T-helper 9 cell (primary cell): ENCODE measurements at regions not wholly inside any gene's neighbourhood (a gene's known extent, or its start where the extent isn't known, plus 50 kb on each side); places are given as distances from the start of the nearest gene placed in this dataset.
"Not testable (repeated sequence)": the region's sequence is repeated elsewhere in the genome, so short reads cannot be mapped to it uniquely, and the experiment has no call there.

ENCODE experiments used
- DNase-seq: peaks from one replicate; pipeline ENCODE4 v3.0.0-alpha.2; 2020

- DNase-seq: no peak
These were observed 62.1 kb upstream of the TEKT1 start for GRCh38 chr17:6893382-6894205.

DNA sequence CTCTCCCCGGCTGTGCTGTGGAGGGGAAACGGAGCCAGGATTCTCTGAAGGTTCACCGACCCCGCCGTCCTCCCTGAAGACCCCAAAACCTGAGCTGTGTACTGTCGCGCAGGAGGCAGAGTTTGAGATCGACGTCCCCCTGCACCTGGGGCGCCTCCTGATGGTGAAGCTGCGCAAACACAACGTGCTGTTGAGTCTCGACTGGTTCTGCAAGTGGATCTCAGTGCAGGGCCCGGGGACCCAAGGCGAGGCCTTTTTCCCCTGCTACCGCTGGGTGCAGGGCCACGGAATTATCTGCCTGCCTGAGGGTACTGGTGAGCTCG lies 62.6 kb upstream of the TEKT1 start:
- no peak for DNase-seq

DNA sequence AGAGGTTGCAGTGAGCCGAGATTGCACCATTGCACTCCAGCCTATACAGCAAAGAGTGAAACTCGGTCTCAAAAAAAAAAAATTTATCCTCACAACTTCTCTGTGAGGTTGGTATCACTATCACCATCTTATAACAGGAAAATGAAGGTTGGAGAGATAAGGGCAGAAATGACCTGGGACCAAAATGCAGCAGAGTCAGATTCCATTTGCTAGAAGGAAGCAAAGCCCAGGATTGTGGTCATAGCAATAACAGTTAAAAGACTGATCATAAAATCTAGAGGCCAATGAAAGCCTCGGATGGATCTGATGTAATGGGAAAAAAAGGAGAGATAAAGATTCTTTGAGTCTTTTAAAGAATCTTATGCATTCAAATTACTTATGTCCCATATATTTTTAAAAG lies 69.6 kb upstream of the TEKT1 start:
- DNase-seq: no peak

DNA sequence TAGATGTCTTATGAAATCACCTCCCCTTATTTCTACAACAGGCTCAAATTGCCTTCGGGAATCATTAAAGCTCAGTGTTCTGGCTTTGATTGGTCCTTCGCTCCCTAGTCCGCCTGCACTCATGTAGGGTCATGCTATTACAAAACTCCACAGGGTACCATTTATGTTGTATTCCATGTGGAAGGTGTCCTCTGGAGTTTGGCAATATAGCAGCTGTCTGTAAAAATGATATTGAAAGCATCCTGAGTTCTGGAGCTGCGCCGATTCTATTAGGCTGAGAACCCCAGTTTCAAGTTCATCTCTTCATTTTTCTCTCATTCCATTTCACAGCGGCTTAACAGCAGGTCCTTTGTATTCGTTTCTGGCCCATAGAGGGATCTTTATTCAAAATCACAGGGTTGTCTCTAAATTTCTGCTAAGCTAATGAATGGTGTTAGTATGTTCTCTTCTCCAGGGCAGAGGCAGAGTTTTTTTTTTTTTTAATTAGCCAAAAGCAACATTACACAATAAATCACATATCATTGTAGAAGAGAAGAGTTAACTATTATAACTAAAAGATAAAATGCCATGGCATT lies 71.9 kb upstream of the TEKT1 start:
- no peak for DNase-seq

GRCh38 chr17:6908807-6909206 lies 77.3 kb upstream of the TEKT1 start:
- DNase-seq: no peak

- DNase-seq: no peak
These were observed 79.6 kb upstream of the TEKT1 start for GRCh38 chr17:6910987-6911603.

GRCh38 chr17:6912110-6913051 lies 80.9 kb upstream of the TEKT1 start:
- DNase-seq: no peak

DNA sequence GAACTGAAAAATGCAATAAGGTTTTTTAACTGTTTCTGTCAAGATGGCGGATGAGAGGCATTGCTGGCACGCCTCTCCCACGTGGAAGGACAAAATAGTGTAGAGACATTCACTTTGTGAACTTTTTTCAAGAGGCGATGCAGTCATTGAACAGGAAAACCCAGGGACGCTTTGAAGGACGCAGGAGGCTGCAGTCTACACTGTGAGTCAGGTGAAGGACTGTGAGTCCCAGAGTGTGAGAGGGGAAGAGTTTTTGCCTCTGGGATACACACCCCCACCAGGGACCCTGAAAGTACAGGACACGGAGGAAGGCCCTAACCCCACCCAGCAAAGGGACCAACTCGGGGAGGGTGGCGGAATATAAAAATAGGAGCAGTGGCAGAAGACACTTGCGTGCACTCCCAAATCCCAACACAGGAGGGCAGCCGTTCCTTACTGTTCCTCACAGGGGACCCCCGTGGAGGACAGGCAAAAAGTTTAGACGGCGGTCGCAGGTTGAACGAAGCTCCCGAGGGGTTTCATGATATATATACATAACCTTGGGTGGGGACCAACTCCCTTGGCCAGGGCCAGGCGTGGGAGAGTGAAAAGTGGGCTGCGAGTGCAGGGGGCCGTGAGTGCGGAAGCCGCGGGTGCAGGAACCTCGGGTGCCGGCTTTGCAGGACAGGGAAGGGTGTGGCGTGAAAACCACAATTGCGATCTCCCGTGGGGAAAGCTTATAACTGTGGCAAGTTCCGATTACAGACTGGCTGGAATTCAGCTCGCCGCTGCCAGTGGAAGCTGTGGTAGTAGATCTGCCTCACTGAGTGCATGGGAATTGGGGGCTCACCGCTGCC lies 82.0 kb upstream of the ALOX12 start:
- peak; percentile 66 for DNase-seq

- no peak for DNase-seq
These were observed 81.1 kb upstream of the ALOX12 start for GRCh38 chr17:6914711-6915110.

- no peak for DNase-seq
These were observed 80.2 kb upstream of the ALOX12 start for GRCh38 chr17:6915620-6916019.

GRCh38 chr17:6919158-6919557 lies 76.7 kb upstream of the ALOX12 start:
- DNase-seq: no peak

GRCh38 chr17:6923385-6923784 lies 72.5 kb upstream of the ALOX12 start:
- DNase-seq: no peak

DNA sequence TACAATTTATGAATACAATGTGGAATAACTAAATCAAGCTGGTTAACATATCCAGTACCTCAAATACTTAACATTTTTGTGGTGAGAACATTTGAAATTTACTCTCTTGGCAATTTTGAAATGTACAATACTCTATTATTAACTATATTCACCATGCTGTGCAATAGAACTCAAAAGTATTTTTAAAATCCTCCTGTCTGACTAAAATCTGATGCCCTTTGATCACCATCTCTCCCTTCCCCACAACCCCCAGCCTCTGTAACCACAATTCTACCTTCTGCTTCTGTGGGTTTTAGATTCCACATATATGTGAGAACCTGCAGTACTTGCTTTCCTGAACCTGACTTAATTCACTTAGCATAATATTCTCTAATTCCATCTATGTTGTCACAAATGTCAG lies 71.6 kb upstream of the ALOX12 start:
- DNase-seq: no peak

- DNase-seq: no peak
These were observed 69.2 kb upstream of the ALOX12 start for GRCh38 chr17:6926667-6927066.

GRCh38 chr17:6927290-6928126 lies 68.3 kb upstream of the ALOX12 start:
- DNase-seq: no peak

GRCh38 chr17:6928193-6928592 lies 67.7 kb upstream of the ALOX12 start:
- no peak for DNase-seq

- DNase-seq: no peak
These were observed 65.1 kb upstream of the ALOX12 start for GRCh38 chr17:6930749-6931148.

DNA sequence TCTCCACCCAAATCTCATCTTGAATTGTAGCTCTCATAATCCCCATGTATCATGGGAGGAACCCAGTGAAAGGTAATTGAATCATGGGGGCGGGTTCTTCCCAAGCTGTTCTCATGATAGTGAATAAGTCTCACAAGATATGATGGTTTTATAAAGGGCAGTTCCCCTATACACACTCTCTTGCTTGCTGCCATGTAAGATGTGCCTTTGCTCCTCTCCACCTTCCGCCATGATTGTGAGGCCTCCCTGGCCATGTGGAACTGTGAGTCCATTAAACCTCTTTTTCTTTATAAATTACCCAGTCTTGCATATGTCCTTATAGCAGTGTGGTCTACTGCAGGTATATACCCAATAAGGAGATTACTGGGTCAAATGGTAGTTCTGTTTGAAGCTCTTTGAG lies 61.3 kb upstream of the ALOX12 start:
- DNase-seq: not testable (repeated sequence)

GRCh38 chr17:6936370-6937028 lies 59.4 kb upstream of the ALOX12 start:
- DNase-seq: no peak

GRCh38 chr17:6938637-6939036 lies 57.2 kb upstream of the ALOX12 start:
- no peak for DNase-seq

DNA sequence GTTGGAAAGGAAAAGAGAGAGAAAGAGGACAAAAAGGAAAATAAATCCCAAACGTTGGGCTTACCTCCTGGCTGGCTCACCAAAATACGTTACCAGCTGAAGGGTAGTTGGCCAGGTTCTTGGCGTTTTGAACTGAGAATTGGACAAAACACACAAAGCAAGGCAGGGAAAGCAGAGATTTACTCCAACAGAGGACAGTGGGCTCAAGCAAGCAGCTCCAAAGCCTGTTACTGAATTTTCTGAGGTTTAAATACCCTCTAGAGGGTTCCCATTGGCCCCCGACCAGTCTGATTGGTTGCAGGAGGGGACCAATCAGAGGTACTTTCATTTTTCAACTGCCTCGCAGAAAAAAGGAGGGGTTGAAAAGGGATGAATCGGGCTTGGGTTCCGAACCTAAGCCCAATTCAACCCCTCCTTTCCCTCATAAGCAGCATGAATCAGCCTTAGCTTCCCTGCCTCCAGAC lies 55.6 kb upstream of the ALOX12 start:
- no peak for DNase-seq
